CD14-positive monocyte (primary cell): ENCODE measurements at regions not wholly inside any gene's neighbourhood (a gene's known extent, or its start where the extent isn't known, plus 50 kb on each side); places are given as distances from the start of the nearest gene placed in this dataset.

Experiments
- DNase-seq, 3 donors: peaks; one replicate each; pipeline ENCODE4 v3.0.0-alpha.2; 2011 to 2022
- H2AFZ ChIP-seq: 2 replicates; pipeline ENCODE4 v1.6.0; 2012; ENCODE audit warnings: mild to moderate bottlenecking, low read depth, low read length, inconsistent platforms; ENCODE audit not compliant: insufficient read depth, poor library complexity, severe bottlenecking
- H3K27ac ChIP-seq, 2 donors: 1 replicate in 1 of 2; 2 replicates in 1 of 2; pipeline ENCODE4 v1.5.1; 2012 to 2013; ENCODE audit warnings: low read length in 2 of 2, control low read depth in 1 of 2, inconsistent platforms in 1 of 2, low read depth in 1 of 2, mild to moderate bottlenecking in 1 of 2
- H3K27me3 ChIP-seq, 2 donors: one replicate each; pipeline versions ENCODE4 v1.6.0 to v1.6.1; 2011 to 2013; ENCODE audit warnings: low read length in 2 of 2; ENCODE audit not compliant: control insufficient read depth in 2 of 2, insufficient read depth in 2 of 2
- H3K36me3 ChIP-seq, 2 donors: replicated peaks in 1 of 2; 1 replicate in 1 of 2; 2 replicates in 1 of 2; pipeline versions ENCODE4 v1.5.1 to v1.6.1; 2012 to 2013; ENCODE audit warnings: low read length in 2 of 2, control low read depth in 1 of 2, inconsistent platforms in 1 of 2, mild to moderate bottlenecking in 1 of 2; ENCODE audit not compliant: insufficient read depth in 2 of 2, control insufficient read depth in 1 of 2
- H3K4me1 ChIP-seq, 2 donors: 1 replicate in 1 of 2; 2 replicates in 1 of 2; pipeline versions ENCODE4 v1.5.1 to v1.6.1; 2012 to 2013; ENCODE audit warnings: low read length in 2 of 2, control low read depth in 1 of 2, inconsistent platforms in 1 of 2, mild to moderate bottlenecking in 1 of 2, moderate library complexity in 1 of 2; ENCODE audit not compliant: insufficient read depth in 2 of 2, control insufficient read depth in 1 of 2
- H3K4me2 ChIP-seq: replicated peaks from 2 replicates; pipeline ENCODE3; 2012; ENCODE audit warnings: low read length, moderate library complexity, mild to moderate bottlenecking; ENCODE audit not compliant: poor library complexity, severe bottlenecking; ENCODE audit errors: extremely low read depth
- H3K4me3 ChIP-seq, 3 experiments: fragments of 200-600 bp in 1 of 3; sonication (generic) in 1 of 3; replicated peaks in 1 of 3; 1 replicate in 2 of 3; 2 replicates in 1 of 3; pipeline ENCODE4 v1.5.1; 2011 to 2013; ENCODE audit warnings: low read length in 3 of 3, mild to moderate bottlenecking in 3 of 3, control low read depth in 2 of 3, low read depth in 2 of 3, inconsistent platforms in 1 of 3, moderate library complexity in 1 of 3
- H3K79me2 ChIP-seq: 2 replicates; pipeline ENCODE4 v1.6.0; 2012; ENCODE audit warnings: mild to moderate bottlenecking, control low read depth, inconsistent platforms, low read length, moderate library complexity; ENCODE audit not compliant: insufficient read depth
- H3K9ac ChIP-seq: 2 replicates; pipeline ENCODE4 v1.6.0; 2017; ENCODE audit warnings: low read length, mild to moderate bottlenecking; ENCODE audit not compliant: insufficient read depth, poor library complexity, severe bottlenecking
- H3K9me3 ChIP-seq, 2 donors: replicated peaks in 1 of 2; 1 replicate in 1 of 2; 2 replicates in 1 of 2; pipeline versions ENCODE4 v1.5.1 to v1.6.1; 2012 to 2013; ENCODE audit warnings: low read length in 2 of 2, control low read depth in 1 of 2; ENCODE audit not compliant: control insufficient read depth in 1 of 2, insufficient read depth in 1 of 2
- H4K20me1 ChIP-seq: 2 replicates; pipeline ENCODE4 v1.6.0; 2012; ENCODE audit warnings: mild to moderate bottlenecking, low read length, control low read depth, moderate library complexity; ENCODE audit not compliant: insufficient read depth
- H3K27ac Mint-ChIP-seq, 7 donors: one replicate each; pipeline ENCODE4 v1.8.0; 2020; ENCODE audit warnings: mild to moderate bottlenecking in 7 of 7, mixed read lengths in 7 of 7, moderate library complexity in 6 of 7, inconsistent platforms in 2 of 7
- H3K27me3 Mint-ChIP-seq, 3 donors: one replicate each; pipeline ENCODE4 v1.8.0; 2021 to 2022; ENCODE audit warnings: low read depth in 3 of 3, mild to moderate bottlenecking in 3 of 3, mixed read lengths in 3 of 3, moderate library complexity in 3 of 3, inconsistent platforms in 1 of 3
- H3K36me3 Mint-ChIP-seq, 2 donors: one replicate each; pipeline ENCODE4 v1.8.0; 2020; ENCODE audit warnings: mixed read lengths in 2 of 2, inconsistent platforms in 1 of 2, mild to moderate bottlenecking in 1 of 2
- H3K4me1 Mint-ChIP-seq: one replicate; pipeline ENCODE4 v1.8.0; 2020; ENCODE audit warnings: mild to moderate bottlenecking, mixed read lengths
- H3K4me3 Mint-ChIP-seq, 2 donors: one replicate each; pipeline ENCODE4 v1.8.0; 2020; ENCODE audit warnings: mild to moderate bottlenecking in 2 of 2, mixed read lengths in 2 of 2, moderate library complexity in 1 of 2
- H3K9me3 Mint-ChIP-seq, 7 donors: one replicate each; pipeline ENCODE4 v1.8.0; 2020 to 2022; ENCODE audit warnings: mixed read lengths in 7 of 7, mild to moderate bottlenecking in 6 of 7, moderate library complexity in 6 of 7, inconsistent platforms in 2 of 7
- CTCF ChIP-seq: fragments of 200-600 bp; IDR thresholded peaks from one replicate; pipeline ENCODE4 v1.8.0; 2022; ENCODE audit warnings: antibody characterized with exemption, mild to moderate bottlenecking
- WGBS: methylation state at CpG from one replicate; pipeline ENCODE4 v1.1.5; 2013; ENCODE audit warnings: missing lambda C conversion rate; ENCODE audit not compliant: insufficient coverage; 5-methylcytosine and 5-hydroxymethylcytosine counted together
- intact Hi-C, 2 donors: fragments of 100-400 bp; cut with micrococcal nuclease; formaldehyde crosslinking; loops; one replicate each; pipeline versions ENCODE4 v1.15.0 to v1.15.1; 2023

- H3K36me3 ChIP-seq, result no peaks in the 10 kb centered on the region
- no peaks in the 10 kb centered on the region for H3K4me1 ChIP-seq
- no peak overlapping the region for H3K9ac ChIP-seq
- intact Hi-C loops, result loop anchor here in 1 of 2 donors (10.0 kb wide), 1 partner anchor 46 kb away; no protein-coding TSS in a partner anchor
- no peaks in the 10 kb centered on the region for H4K20me1 ChIP-seq
- H3K79me2 ChIP-seq, result no peaks in the 10 kb centered on the region
- Mint-ChIP-seq H3K4me1 (no peaks in the 10 kb centered on the region), H3K4me3 (no peak overlapping the region), H3K27ac (no peak overlapping the region), H3K27me3 (no peaks in the 10 kb centered on the region), H3K36me3 (no peaks in the 10 kb centered on the region), H3K9me3 (peaks cover 0 to 7% (median 2%) of the 10 kb centered on the region in 7 donors)
- no peak overlapping the region for H3K4me3 ChIP-seq
- peaks cover 0 to 4% of the 10 kb centered on the region in 2 donors for H3K9me3 ChIP-seq
- no peak overlapping the region for H3K27ac ChIP-seq
- no peaks in the 10 kb centered on the region for H3K27me3 ChIP-seq
- WGBS, result 100% methylated on average over 1 of the region's 4 CpGs
- TF ChIP-seq CTCF, result no peak
- no peak overlapping the region for H3K4me2 ChIP-seq
- DNase-seq, result no peak
- no peak overlapping the region for H2AFZ ChIP-seq
Measured at GRCh38 chr18:65230311-65230710, 520.5 kb upstream of the CDH7 start.

GRCh38 chr18:65227970-65228369 lies 522.8 kb upstream of the CDH7 start:
- no peaks in the 10 kb centered on the region for H3K27me3 ChIP-seq
- no peak overlapping the region for H3K4me2 ChIP-seq
- no peak overlapping the region for H2AFZ ChIP-seq
- Mint-ChIP-seq H3K27ac (no peak overlapping the region), H3K27me3 (no peaks in the 10 kb centered on the region), H3K4me1 (no peaks in the 10 kb centered on the region), H3K4me3 (no peak overlapping the region), H3K36me3 (no peaks in the 10 kb centered on the region), H3K9me3 (peaks cover 0 to 8% (median 2%) of the 10 kb centered on the region in 7 donors)
- no peaks in the 10 kb centered on the region for H3K4me1 ChIP-seq
- peaks cover 0 to 3% of the 10 kb centered on the region in 2 donors for H3K9me3 ChIP-seq
- no peak overlapping the region for H3K27ac ChIP-seq
- H3K4me3 ChIP-seq, result no peak overlapping the region
- no peaks in the 10 kb centered on the region for H4K20me1 ChIP-seq
- 100% methylated on average over 1 of the region's 3 CpGs for WGBS
- intact Hi-C loops, result no loop called here
- no peak overlapping the region for H3K9ac ChIP-seq
- no peaks in the 10 kb centered on the region for H3K79me2 ChIP-seq
- DNase-seq, result no peak
- TF ChIP-seq CTCF, result no peak
- H3K36me3 ChIP-seq, result no peaks in the 10 kb centered on the region
